ENCODE measurements at regions not wholly inside any gene's neighbourhood (a gene's known extent, or its start where the extent isn't known, plus 50 kb on each side); places are given as distances from the start of the nearest gene placed in this dataset.
"Not testable (repeated sequence)": the region's sequence is repeated elsewhere in the genome, so short reads cannot be mapped to it uniquely, and the experiment has no call there.

DNA sequence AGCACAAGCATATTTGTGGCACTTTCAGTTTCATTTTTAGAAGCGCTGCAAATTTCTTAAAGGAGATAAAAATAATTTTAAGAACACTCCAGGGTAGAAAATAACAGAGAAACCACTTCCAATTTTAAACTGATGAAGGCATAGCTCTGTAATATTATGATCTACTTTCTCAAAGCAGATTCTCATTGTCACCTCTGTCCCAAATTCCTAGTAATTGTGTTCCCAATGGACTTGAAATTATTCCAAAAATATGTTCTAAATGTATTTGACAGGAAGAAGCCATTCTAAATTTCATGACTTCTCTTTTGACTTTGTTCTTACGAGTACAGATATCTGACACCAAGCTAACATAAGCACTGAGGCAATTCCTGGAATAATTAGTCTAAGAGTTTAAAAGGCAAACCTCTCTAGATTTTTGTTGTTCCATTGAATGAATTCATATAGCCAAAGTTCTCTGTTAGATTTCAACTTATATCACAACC is 140.2 kb upstream of the CARMIL1 start:
- TF ChIP-seq EP300 (IDR thresholded peaks at IDR 0.05) (no peak), POLR2AphosphoS5 (IDR thresholded peaks at IDR 0.05) (no peak), POLR2A (IDR thresholded peaks at IDR 0.05) (no peak)
- TF ChIP-seq, protein P1, sequence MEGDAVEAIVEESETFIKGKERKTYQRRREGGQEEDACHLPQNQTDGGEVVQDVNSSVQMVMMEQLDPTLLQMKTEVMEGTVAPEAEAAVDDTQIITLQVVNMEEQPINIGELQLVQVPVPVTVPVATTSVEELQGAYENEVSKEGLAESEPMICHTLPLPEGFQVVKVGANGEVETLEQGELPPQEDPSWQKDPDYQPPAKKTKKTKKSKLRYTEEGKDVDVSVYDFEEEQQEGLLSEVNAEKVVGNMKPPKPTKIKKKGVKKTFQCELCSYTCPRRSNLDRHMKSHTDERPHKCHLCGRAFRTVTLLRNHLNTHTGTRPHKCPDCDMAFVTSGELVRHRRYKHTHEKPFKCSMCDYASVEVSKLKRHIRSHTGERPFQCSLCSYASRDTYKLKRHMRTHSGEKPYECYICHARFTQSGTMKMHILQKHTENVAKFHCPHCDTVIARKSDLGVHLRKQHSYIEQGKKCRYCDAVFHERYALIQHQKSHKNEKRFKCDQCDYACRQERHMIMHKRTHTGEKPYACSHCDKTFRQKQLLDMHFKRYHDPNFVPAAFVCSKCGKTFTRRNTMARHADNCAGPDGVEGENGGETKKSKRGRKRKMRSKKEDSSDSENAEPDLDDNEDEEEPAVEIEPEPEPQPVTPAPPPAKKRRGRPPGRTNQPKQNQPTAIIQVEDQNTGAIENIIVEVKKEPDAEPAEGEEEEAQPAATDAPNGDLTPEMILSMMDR (IDR thresholded peaks at IDR 0.05), result no peak

DNA sequence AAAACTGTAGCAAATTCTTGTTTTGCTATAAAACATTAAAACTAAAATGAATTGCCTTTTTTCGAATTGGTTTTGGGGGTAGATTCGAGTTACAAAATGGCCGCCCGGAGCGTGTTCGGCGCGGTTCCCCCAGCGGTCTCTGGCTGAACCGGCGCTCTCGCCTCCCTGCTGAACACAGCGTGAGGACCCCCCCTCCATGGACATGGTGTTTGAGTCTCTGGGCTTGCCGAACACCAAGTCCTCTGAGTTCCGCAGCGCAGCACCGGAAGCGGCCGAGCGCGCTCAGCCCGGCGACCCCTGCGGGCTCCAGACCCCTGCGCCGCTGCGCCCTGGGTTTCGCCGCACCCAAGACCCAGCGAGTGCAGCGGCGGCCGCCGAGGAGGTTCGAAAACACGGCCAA is 139.6 kb upstream of the CARMIL1 start:
- not testable (repeated sequence) for H3K36me3 ChIP-seq; H3K27me3 ChIP-seq; DNase-seq (ENCODE audit: low spot score in 2 of 2); H3K9me3 ChIP-seq; H3K4me3 ChIP-seq
- peak overlapping the region; percentile 92 for H3K27ac ChIP-seq
- 79% methylated on average over 36 of the region's 36 CpGs for WGBS
- peaks cover 32% of the 10 kb centered on the region for H3K4me1 ChIP-seq

More for the DNA sequence above, 140.2 kb upstream of the CARMIL1 start:
- no peaks in the 10 kb centered on the region for H3K9me3 ChIP-seq
- peaks cover 32% of the 10 kb centered on the region for H3K4me1 ChIP-seq
- H3K4me3 ChIP-seq, result peak overlapping the region; percentile 43
- no peaks in the 10 kb centered on the region for H3K27me3 ChIP-seq
- 0% methylated on average over 2 of the region's 2 CpGs for WGBS
- no peaks in the 10 kb centered on the region for H3K36me3 ChIP-seq
- H3K27ac ChIP-seq, result peak overlapping the region; percentile 92
- DNase-seq (ENCODE audit: low spot score in 2 of 2), result no peak

DNA sequence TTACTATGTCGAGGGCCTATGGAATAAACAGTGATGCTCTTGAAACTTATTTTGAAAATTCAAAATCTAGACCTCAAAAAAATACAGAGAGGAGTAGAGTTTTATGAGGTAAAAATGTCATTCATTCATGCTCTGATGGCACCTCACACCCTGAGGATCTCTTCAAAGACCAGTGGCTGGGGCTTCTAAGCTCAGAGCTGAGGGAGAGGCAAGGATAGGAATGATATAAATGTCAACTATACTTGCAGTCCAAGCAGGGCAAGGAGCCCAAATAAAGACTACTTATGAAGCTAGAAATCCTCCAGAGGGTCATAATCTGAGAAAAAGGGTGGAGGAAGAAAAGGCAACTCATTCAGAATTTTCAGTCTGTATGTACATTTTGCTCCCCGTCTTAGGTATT is 136.7 kb upstream of the CARMIL1 start:
- no peak for DNase-seq (ENCODE audit: low spot score in 2 of 2)
- no peaks in the 10 kb centered on the region for H3K9me3 ChIP-seq
- H3K27ac ChIP-seq, result no peak overlapping the region
- H3K27me3 ChIP-seq, result no peaks in the 10 kb centered on the region
- WGBS, result 84% methylated on average over 2 of the region's 2 CpGs
- no peak overlapping the region for H3K4me3 ChIP-seq
- peaks cover 14% of the 10 kb centered on the region for H3K4me1 ChIP-seq
- TF ChIP-seq, protein P1 (IDR thresholded peaks at IDR 0.05), result no peak
- no peak for TF ChIP-seq EP300 (IDR thresholded peaks at IDR 0.05)
- TF ChIP-seq POLR2AphosphoS5 (IDR thresholded peaks at IDR 0.05), result no peak
- TF ChIP-seq POLR2A (IDR thresholded peaks at IDR 0.05), result no peak
- H3K36me3 ChIP-seq, result no peaks in the 10 kb centered on the region

DNA sequence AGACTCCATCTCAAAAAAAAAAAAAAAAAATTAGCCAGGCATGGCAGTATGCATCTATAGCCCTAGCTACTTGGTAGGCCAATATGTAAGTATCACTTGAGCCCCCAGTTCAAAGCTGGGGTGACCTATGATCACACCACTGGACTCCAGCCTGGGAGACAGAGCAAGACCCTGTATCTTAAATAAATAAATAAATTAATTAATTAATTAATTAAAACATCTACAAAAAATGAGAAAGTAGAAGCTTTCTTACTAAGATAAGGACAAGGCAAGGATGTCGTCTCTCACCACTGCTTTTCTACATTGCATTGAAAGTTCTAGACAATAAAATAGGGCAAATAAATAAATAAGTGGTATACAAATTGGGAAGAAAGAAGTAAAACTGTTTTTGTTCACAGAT is 134.3 kb upstream of the CARMIL1 start:
- WGBS, result 100% methylated on average over 1 of the region's 1 CpG
- Histone ChIP-seq H3K4me1 (peaks cover 5% of the 10 kb centered on the region), H3K27ac (no peak overlapping the region)

DNA sequence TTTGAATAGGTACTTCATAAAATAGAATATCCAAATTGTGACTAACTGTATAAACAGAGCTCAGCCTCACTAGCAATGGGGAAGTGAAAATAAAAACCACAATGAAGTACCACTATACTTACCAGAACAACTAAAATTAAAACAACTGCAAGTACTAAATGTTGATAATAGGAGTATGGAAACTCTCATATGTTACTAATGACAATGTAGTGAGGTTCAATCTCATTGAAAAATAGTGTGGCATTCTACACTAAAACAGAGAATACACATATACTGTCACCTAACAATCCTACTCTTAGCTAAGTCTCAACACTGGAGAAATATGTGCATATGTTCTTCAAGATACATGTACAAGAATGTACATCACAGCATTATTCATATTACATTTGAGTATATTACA is 132.0 kb upstream of the CARMIL1 start:
- TF ChIP-seq POLR2AphosphoS5 (IDR thresholded peaks at IDR 0.05), result no peak
- no peak for TF ChIP-seq EP300 (IDR thresholded peaks at IDR 0.05)
- TF ChIP-seq, protein P1 (IDR thresholded peaks at IDR 0.05), result no peak
- no peak for TF ChIP-seq POLR2A (IDR thresholded peaks at IDR 0.05)
- DNase-seq (ENCODE audit: low spot score in 2 of 2), result no peak
- Histone ChIP-seq H3K36me3 (no peaks in the 10 kb centered on the region), H3K27me3 (no peaks in the 10 kb centered on the region), H3K27ac (no peak overlapping the region), H3K4me3 (no peak overlapping the region), H3K4me1 (peaks cover 18% of the 10 kb centered on the region), H3K9me3 (no peaks in the 10 kb centered on the region)

More for the DNA sequence above, 134.3 kb upstream of the CARMIL1 start:
- TF ChIP-seq POLR2A (IDR thresholded peaks at IDR 0.05) (no peak), EP300 (IDR thresholded peaks at IDR 0.05) (no peak), POLR2AphosphoS5 (IDR thresholded peaks at IDR 0.05) (no peak)
- TF ChIP-seq, protein P1 (IDR thresholded peaks at IDR 0.05), result no peak
- no peak overlapping the region for H3K4me3 ChIP-seq
- DNase-seq (ENCODE audit: low spot score in 2 of 2), result no peak
- H3K27me3 ChIP-seq, result no peaks in the 10 kb centered on the region
- no peaks in the 10 kb centered on the region for H3K9me3 ChIP-seq
- no peaks in the 10 kb centered on the region for H3K36me3 ChIP-seq

DNA sequence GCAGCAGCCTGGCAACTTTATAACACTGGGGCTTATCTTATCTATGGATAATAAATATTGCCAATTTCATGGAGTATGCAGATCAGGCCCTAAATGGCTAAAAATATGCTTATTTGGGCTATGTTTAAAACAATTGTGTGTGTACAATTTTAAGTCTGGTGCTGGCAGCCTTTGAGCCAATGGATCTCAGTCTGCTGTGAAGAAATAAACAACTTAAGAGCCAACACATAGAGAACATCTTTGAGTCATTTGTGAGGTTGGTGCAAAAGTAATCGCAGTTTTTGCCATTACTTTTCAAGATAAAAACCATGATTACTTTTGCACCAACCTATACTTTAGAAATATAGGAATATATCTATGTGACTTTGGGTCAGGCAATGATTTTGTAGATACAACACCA is 129.1 kb upstream of the CARMIL1 start:
- Histone ChIP-seq H3K27me3 (no peaks in the 10 kb centered on the region), H3K36me3 (no peaks in the 10 kb centered on the region), H3K4me3 (no peak overlapping the region), H3K4me1 (peaks cover 18% of the 10 kb centered on the region), H3K9me3 (no peaks in the 10 kb centered on the region), H3K27ac (peak overlapping the region; percentile 55)
- TF ChIP-seq POLR2A (IDR thresholded peaks at IDR 0.05), result no peak
- TF ChIP-seq, protein P1 (IDR thresholded peaks at IDR 0.05), result no peak
- TF ChIP-seq EP300 (IDR thresholded peaks at IDR 0.05), result no peak
- TF ChIP-seq POLR2AphosphoS5 (IDR thresholded peaks at IDR 0.05), result no peak
- no peak for DNase-seq (ENCODE audit: low spot score in 2 of 2)
- WGBS, result 67% methylated on average over 1 of the region's 1 CpG
